Psoas muscle (tissue), 7 donors: ENCODE measurements at regions not wholly inside any gene's neighbourhood (a gene's known extent, or its start where the extent isn't known, plus 50 kb on each side); places are given as distances from the start of the nearest gene placed in this dataset.
A peak's percentile ranks its signal among the peaks of the same experiment; 100 is the strongest.

Source experiments
- ATAC-seq, 4 donors: fragments of 200-7000 bp; cut with Tn5 transposase; one replicate each; pipeline ENCODE4 v1.9.1; 2020; ENCODE audit warnings: moderate library complexity in 3 of 4, mild to moderate bottlenecking in 2 of 4
- DNase-seq, 2 donors: peaks; one replicate each; pipeline ENCODE4 v3.0.0-alpha.2; 2020
- H3K27ac ChIP-seq: fragments of 200-600 bp; one replicate; pipeline ENCODE4 v1.8.0; 2022
- H3K27me3 ChIP-seq, 3 donors: fragments of 200-600 bp in 1 of 3; one replicate each; pipeline versions ENCODE4 v1.6.1 to v1.8.0; 2013 to 2022; ENCODE audit warnings: low read length in 2 of 3, mild to moderate bottlenecking in 2 of 3, moderate library complexity in 1 of 3; ENCODE audit not compliant: insufficient read depth in 3 of 3
- H3K36me3 ChIP-seq, 2 donors: fragments of 200-600 bp in 1 of 2; one replicate each; pipeline versions ENCODE4 v1.6.1 to v1.8.0; 2013 to 2022; ENCODE audit warnings: low read depth in 1 of 2, mild to moderate bottlenecking in 1 of 2, moderate library complexity in 1 of 2; ENCODE audit not compliant: insufficient read depth in 1 of 2
- H3K4me1 ChIP-seq: fragments of 200-600 bp; one replicate; pipeline ENCODE4 v1.8.0; 2022
- H3K4me3 ChIP-seq: fragments of 200-600 bp; one replicate; pipeline ENCODE4 v1.8.0; 2022; ENCODE audit warnings: mild to moderate bottlenecking
- H3K9me3 ChIP-seq: fragments of 200-600 bp; one replicate; pipeline ENCODE4 v1.8.0; 2022
- CTCF ChIP-seq: fragments of 200-600 bp; IDR thresholded peaks from one replicate; pipeline ENCODE4 v1.8.0; 2022; ENCODE audit warnings: antibody characterized with exemption
- WGBS, 3 donors: extraction: QIAGEN DNeasy Blood & Tissue Kit; methylation state at CpG; one replicate each; pipeline versions ENCODE4 v1.1.6 to v1.1.7; 2013; 5-methylcytosine and 5-hydroxymethylcytosine counted together
- intact Hi-C, 2 donors: fragments of 100-400 bp; cut with DNase I; formaldehyde crosslinking; loops; one replicate each; pipeline versions ENCODE4 v1.11.0 to v1.14.2; 2022
- donor health status: healthy with polysubstance abuse.
- donor health status: DM: no; HTN: no; CAD: no; lungs with moderate emphysema.
- donor health status: Bipolar disorder and iron deficiency.
- donor health status: healthy.
- donor health status: DM: yes; HTN: yes; CAD: no.
- donor health status: DM: no; HTN: no; CAD: no.
- donor health status: DM: yes; HTN: yes; CAD: no.

DNA sequence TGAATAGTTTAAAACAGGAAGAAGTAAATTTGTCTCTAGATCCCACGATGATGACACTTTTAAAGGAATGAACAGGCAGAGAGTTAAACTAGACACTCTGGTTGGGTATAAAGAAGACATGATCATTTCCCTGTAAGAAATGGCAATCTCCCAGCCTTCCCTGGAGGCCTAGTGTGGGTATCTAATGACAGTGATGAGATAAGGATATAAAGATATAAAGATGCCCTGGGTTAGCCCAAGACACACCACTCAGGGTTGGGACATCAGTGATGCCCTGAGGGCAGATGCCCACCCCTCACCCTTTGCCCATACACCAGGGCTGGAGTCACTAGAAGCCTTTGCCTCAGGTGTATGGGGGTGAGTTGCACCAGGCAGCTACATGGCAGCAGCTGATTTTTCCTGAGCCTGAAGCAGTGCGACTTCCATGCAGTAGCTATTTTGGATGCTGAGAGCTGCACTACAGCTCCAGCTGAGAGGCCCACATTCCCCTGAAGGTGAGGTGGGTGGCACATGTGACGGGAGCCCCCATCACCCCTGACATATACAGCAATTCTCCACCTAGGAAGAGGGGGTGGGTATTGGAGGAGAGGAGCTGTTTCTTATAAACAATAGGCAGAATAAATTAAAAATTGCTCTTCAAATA, 177.5 kb downstream of the NDFIP2 start:
- Histone ChIP-seq H3K36me3 (no peaks in the 10 kb centered on the region), H3K27ac (peak overlapping the region; percentile 94), H3K27me3 (no peaks in the 10 kb centered on the region), H3K9me3 (no peaks in the 10 kb centered on the region), H3K4me1 (peaks cover 36% of the 10 kb centered on the region), H3K4me3 (peak overlapping the region; percentile 44)
- ATAC-seq, result peak; percentile 58 to 80 (median 68)
- intact Hi-C loops, result no loop called here
- TF ChIP-seq CTCF, result no peak
- peak in 1 of 2 donors; percentile 47 for DNase-seq
- WGBS, 3 donors, result 19 to 31% (median 20%) methylated on average over 3 of the region's 3 CpGs

- no peak overlapping the region for H3K4me3 ChIP-seq
- ATAC-seq, result no peak
- no peak overlapping the region for H3K27ac ChIP-seq
- no peak for DNase-seq
- H3K27me3 ChIP-seq, result no peaks in the 10 kb centered on the region
- intact Hi-C loops, result no loop called here
- 88 to 98% (median 95%) methylated on average over 2 of the region's 2 CpGs for whole genome bisulfite sequencing, 3 donors
- peaks cover 34% of the 10 kb centered on the region for H3K4me1 ChIP-seq
- H3K36me3 ChIP-seq, result no peaks in the 10 kb centered on the region
- no peaks in the 10 kb centered on the region for H3K9me3 ChIP-seq
- TF ChIP-seq CTCF, result no peak
Observed at GRCh38 chr13:79655509-79655908, 174.6 kb downstream of the NDFIP2 start.

GRCh38 chr13:79654520-79654919, 173.6 kb downstream of the NDFIP2 start:
- DNase-seq, result no peak
- H3K36me3 ChIP-seq, result no peaks in the 10 kb centered on the region
- H3K4me1 ChIP-seq, result peaks cover 36% of the 10 kb centered on the region
- no peak overlapping the region for H3K4me3 ChIP-seq
- intact Hi-C loops, result no loop called here
- no peaks in the 10 kb centered on the region for H3K27me3 ChIP-seq
- ATAC-seq, result no peak
- H3K9me3 ChIP-seq, result no peaks in the 10 kb centered on the region
- no peak for TF ChIP-seq CTCF
- no peak overlapping the region for H3K27ac ChIP-seq

DNA sequence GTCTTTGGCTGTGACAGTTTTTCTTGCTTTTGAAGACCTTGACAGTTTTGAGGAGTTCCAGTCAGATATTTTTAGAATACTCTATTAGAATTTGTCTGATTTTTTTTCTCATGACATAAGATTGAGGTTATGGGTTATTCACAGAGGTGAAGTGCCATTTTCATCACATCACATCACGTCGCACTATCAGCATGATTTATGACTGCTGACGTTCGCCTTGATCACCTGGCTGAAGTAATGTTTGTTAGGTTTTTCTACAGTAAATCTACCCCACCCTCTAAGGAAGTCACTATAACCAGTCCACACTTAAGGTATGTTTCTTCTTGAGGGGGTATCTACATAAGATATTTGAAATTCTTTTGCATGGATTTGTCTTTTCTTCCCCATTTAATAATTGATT, 169.7 kb downstream of the NDFIP2 start:
- Histone ChIP-seq H3K4me1 (peaks cover 48% of the 10 kb centered on the region), H3K9me3 (no peaks in the 10 kb centered on the region), H3K36me3 (no peaks in the 10 kb centered on the region), H3K27me3 (no peaks in the 10 kb centered on the region), H3K4me3 (no peak overlapping the region), H3K27ac (no peak overlapping the region)
- whole genome bisulfite sequencing, 3 donors, result 34 to 64% (median 37%) methylated on average over 4 of the region's 4 CpGs
- intact Hi-C loops, result no loop called here
- ATAC-seq (no peak), DNase-seq (no peak)
- TF ChIP-seq CTCF, result no peak

DNA sequence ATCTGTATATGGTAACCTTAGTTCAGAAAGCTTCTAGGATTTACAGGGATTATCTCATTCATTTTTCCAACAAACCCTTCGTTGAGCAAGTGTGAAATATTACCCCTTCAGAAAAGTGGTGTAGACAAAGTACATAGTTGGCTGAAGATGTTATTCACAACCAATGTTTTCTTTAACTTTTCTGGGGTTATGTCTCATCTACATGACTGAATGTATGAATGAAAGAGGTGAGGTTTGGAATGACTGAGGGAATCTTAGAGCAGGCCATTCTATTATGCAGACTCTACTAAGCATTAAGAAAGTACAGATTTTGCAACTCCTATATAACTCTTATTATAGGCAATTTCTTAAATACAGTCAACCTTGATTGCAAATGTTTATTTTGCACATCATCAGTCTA, 167.2 kb downstream of the NDFIP2 start:
- no peak for DNase-seq
- no peak overlapping the region for H3K4me3 ChIP-seq
- intact Hi-C loops, result no loop called here
- H3K36me3 ChIP-seq, result no peaks in the 10 kb centered on the region
- WGBS, 3 donors, result 24 to 48% (median 32%) methylated on average over 1 of the region's 1 CpG
- H3K9me3 ChIP-seq, result no peaks in the 10 kb centered on the region
- no peak for ATAC-seq
- H3K27me3 ChIP-seq, result no peaks in the 10 kb centered on the region
- peaks cover 48% of the 10 kb centered on the region for H3K4me1 ChIP-seq
- H3K27ac ChIP-seq, result peak overlapping the region; percentile 84
- TF ChIP-seq CTCF, result no peak
